Stimulated activated CD8-positive, alpha-beta memory T cell treated with anti-CD3 and anti-CD28 coated beads, Interleukin-15, amount 100 ng/mL, for 48 hours (primary cell): ENCODE measurements at regions not wholly inside any gene's neighbourhood (a gene's known extent, or its start where the extent isn't known, plus 50 kb on each side); places are given as distances from the start of the nearest gene placed in this dataset.

Source experiments
- DNase-seq, 2 donors: peaks; one replicate each; pipeline ENCODE4 v3.0.0-alpha.2; 2020; ENCODE audit warnings: low read depth in 2 of 2

GRCh38 chr4:41865306-41865980 lies 69.8 kb upstream of the TMEM33 start:
- DNase-seq = no peak

GRCh38 chr4:41859087-41859486 lies 76.1 kb upstream of the TMEM33 start:
- DNase-seq = no peak

GRCh38 chr4:41857226-41857641 lies 78.0 kb upstream of the TMEM33 start:
- no peak for DNase-seq

DNA sequence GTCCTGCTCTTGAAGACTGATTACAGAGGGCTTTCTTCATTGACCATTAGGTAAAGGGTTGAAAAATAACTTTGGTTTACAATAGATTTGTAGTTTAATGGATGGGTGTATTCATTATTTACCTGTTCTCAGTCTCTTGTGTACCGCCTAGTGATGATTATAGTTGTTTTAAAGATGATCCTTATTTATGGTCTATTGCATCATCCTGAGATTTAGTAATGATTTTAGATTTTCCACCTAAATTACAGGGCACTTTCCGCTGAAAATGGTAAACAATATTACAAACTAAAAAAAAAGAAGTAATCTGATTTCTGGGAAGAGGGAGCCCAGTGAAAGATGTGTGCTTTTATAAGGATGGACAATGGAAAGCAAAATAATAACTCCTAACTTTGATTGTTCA lies 78.4 kb upstream of the TMEM33 start:
- no peak for DNase-seq

- DNase-seq = no peak
These were observed 81.3 kb upstream of the TMEM33 start for GRCh38 chr4:41853973-41854372.

DNA sequence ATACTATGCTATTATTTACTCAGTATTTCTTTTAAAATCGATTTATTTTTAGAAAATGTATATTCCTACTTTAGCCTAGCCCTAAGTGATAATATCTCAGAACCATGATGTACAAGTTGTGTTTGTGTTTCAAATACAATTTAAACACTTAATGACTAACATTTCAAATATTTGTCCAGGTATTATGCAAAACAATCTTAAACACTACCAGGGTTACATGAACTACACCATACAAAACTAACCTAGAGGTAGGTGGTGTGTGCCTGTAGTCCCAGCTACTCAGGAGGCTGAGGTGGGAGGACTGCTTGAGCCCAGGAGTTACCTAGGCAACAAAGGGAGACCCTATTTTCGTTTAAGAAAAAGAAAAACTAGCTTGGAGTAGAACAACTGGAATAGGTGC lies 83.0 kb upstream of the TMEM33 start:
- no peak for DNase-seq

GRCh38 chr4:41851621-41852020 lies 83.6 kb upstream of the TMEM33 start:
- DNase-seq = no peak

GRCh38 chr4:41844327-41844726 lies 90.9 kb upstream of the TMEM33 start:
- no peak for DNase-seq

GRCh38 chr4:41839916-41840854 lies 91.7 kb upstream of the PHOX2B start:
- DNase-seq = no peak

DNA sequence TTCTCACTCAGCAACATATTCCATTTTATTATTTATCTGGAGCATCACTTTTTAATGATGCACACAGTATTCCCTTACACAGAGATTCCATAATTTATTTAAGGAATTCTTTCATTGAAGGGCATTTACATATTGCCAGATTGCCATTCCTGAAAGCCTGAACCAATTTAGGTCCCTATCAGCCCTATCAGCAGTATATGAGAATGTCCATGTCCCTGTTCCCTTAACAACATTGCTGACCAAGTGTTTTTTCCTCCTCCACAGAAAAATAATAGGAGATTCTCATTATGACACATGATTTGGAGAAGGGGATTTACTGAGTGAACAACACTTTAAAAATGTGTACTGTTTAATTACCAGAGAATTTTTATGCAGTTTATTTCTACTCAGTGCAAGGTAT lies 90.1 kb upstream of the PHOX2B start:
- no peak for DNase-seq

- no peak for DNase-seq
These were observed 86.9 kb upstream of the PHOX2B start for GRCh38 chr4:41835321-41835995.

DNA sequence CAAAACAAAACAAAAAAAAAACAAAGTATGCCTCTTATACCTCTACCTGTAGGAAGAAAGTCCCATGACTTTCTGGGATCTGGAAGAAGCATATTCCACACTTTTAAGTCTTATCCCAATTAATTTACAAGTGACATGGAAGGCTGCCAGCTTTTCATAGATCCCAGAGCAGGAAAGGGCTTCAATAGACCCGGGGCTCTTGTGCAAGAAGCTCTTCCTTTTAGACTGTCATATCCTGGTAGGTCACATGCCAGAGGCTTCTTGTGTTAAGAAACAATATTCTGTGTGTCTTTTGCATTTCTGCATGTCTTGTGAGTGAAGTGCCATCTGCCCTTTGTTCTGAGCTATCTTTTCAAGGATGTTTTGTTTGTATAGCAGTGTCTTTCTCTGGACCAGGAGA lies 84.4 kb upstream of the PHOX2B start:
- no peak for DNase-seq

DNA sequence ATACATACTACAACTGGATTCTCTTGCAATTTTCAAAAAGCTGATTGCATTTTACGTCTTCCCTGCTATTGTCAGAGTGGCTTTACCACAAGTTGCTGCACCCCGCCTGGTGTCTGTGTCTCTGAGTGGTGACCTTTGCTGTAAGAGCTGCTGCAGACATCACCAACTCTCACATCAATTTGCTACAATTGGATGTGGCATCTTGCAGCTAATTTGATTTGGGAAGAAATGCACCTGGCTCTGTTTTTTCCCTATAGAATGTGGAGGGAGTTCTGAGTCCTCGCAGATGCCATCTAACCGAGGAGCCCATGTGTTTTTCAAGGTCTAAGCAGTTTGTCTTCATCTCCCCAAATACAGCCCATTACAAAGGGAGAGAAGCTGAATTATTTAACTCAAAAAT lies 73.8 kb upstream of the PHOX2B start:
- no peak for DNase-seq

DNA sequence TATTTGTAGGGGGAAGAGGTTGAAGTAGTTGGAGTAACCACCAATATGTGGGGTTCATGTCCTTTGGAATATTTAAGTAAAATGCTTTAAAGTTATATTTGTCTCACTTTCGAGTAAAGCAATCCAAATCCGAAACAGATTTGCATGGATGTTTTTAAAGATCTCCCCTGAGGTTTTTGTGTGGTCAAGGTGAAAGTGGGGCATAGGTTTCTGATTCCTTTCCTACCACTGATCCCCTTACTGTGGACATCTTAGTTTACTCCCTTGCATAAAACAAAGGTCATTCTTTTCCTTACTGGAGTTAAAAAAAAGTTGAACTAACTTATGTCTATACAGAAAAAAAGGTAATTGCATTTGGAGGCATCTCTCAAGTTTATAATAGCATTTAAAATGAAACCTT lies 71.9 kb upstream of the PHOX2B start:
- no peak for DNase-seq

DNA sequence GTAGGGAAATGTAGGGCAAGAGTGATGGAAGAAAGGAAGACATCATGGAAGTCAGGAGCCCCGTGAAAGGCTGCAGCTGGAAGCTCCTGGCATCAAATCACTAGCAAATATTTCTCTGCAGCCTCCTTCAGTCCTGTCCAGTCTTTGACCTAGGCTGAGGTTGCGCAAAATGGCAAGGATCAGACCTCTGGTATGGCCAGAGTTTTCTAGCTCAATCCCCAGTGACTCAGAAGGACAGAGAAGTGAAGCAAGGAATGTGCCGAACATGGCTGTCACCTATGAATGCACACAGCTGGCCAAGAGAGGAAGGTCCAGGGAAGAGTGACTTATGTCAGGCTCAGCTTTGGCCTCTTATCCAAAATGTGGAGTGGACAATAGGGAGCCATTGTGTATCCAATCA lies 71.1 kb upstream of the PHOX2B start:
- no peak for DNase-seq

GRCh38 chr4:41815473-41815872 lies 66.9 kb upstream of the PHOX2B start:
- DNase-seq = no peak

- DNase-seq = no peak
These were observed 66.0 kb upstream of the PHOX2B start for GRCh38 chr4:41814565-41814964.

DNA sequence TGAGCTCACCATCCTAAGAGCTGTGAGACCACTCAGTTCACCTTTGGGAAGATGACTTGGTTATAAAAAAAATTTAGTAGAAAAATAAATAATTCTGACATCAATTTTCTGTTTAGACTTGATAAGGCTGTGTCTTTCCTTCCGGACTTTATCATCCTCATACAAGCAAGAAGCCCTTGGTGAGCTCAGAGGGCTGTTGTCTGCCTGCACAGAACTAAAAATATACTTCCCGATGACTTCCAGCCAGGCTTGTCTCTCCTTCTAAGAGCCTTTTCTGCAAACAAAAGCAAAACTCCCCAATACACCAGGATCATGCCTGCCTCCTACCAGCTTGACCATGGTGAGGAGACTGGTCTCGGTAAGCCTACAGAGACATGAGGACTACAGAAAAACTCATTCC lies 58.3 kb upstream of the PHOX2B start:
- DNase-seq = no peak

GRCh38 chr4:41802590-41802989 lies 54.1 kb upstream of the PHOX2B start:
- no peak for DNase-seq

DNA sequence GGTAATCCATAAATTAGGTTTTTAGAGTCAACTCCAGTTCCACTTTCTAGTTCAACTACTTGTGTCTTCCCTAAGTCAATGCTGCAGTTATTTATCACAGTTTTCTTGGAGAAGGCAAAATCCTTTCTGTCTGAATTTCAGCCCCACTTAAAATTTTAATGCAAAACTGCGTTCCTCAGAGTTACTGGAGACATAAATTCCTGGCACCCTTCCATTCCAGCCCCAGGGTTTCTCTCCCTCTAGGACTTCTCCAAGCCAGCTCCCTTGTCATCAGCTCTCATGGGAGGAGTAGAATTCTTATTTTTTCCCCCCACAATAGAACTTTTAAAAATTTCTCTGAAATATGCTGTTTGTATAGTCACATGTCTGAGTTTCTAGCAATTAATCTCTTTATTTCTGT lies 50.6 kb upstream of the PHOX2B start:
- no peak for DNase-seq
